RWPE2 (cell line): ENCODE measurements at regions not wholly inside any gene's neighbourhood (a gene's known extent, or its start where the extent isn't known, plus 50 kb on each side); places are given as distances from the start of the nearest gene placed in this dataset.
"Not testable (repeated sequence)": the region's sequence is repeated elsewhere in the genome, so short reads cannot be mapped to it uniquely, and the experiment has no call there.

ENCODE experiments used
- ATAC-seq: fragments of 200-7000 bp; cut with Tn5 transposase; 3 replicates; pipeline ENCODE4 v1.9.1; 2021; ENCODE audit warnings: low read depth
- DNase-seq: peaks from one replicate; pipeline ENCODE4 v3.0.0-alpha.2; 2020; ENCODE audit warnings: low spot score
- H3K27ac ChIP-seq: fragments of 450-650 bp; 2 replicates; pipeline ENCODE4 v1.5.1; 2017; ENCODE audit warnings: mild to moderate bottlenecking; ENCODE audit not compliant: poor library complexity, severe bottlenecking
- H3K27me3 ChIP-seq: fragments of 250-450 bp; sonication (Bioruptor Pico); 2 replicates; pipeline ENCODE4 v1.5.1; 2021; ENCODE audit warnings: mild to moderate bottlenecking, moderate library complexity; ENCODE audit not compliant: insufficient read depth, poor library complexity, severe bottlenecking
- H3K36me3 ChIP-seq: fragments of 250-450 bp; sonication (Bioruptor Pico); 2 replicates; pipeline ENCODE4 v1.5.1; 2020; ENCODE audit warnings: low read depth, mild to moderate bottlenecking, moderate library complexity
- H3K4me1 ChIP-seq: fragments of 250-450 bp; sonication (Bioruptor Pico); 2 replicates; pipeline ENCODE4 v1.5.1; 2021; ENCODE audit warnings: mild to moderate bottlenecking, moderate library complexity; ENCODE audit not compliant: insufficient read depth, poor library complexity, severe bottlenecking
- H3K4me3 ChIP-seq: fragments of 250-450 bp; sonication (Bioruptor Pico); 2 replicates; pipeline ENCODE4 v1.5.1; 2021; ENCODE audit warnings: mild to moderate bottlenecking, moderate library complexity; ENCODE audit not compliant: severe bottlenecking
- H3K9me3 ChIP-seq: fragments of 250-450 bp; sonication (Bioruptor Pico); 2 replicates; pipeline ENCODE4 v1.5.1; 2021; ENCODE audit warnings: mild to moderate bottlenecking, moderate library complexity; ENCODE audit not compliant: severe bottlenecking
- TF ChIP-seq, protein P1 (sequence below): fragments of 450-650 bp; IDR thresholded peaks from one replicate; pipeline ENCODE4 v1.5.1; 2017; ENCODE audit warnings: mild to moderate bottlenecking, moderate library complexity; ENCODE audit not compliant: poor library complexity, severe bottlenecking

DNA sequence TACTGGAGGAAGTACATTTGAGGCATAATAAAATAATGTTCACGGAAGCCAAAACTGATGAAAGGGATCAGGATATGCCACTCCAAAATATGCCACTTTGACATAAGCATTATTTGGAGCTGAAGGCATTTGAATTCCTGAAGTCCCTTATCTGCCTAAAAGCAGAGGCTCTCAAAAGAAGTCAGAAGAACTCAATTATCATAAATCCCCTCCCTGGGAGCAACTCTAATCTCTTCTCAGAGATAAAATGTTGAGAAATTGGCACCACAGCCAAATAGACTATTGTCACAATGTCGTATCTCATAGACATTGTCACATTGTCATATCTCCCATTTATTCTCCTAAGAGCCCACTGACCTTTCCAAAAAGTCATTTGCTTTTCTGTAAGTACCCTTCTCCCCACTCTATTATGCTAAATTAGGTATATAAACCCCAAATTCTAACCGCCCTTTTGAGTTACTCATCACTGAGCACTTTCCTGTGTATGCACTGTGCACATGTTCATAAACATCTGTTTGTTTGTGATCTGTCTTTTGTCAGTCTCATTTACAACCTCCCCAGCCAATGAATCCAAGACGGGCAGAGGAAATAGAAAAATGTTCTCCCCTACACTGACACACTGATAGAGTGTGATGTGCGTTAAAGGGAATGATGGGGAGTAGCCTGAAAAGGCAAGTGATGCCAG, 78.5 kb upstream of the NAF1 start:
- Histone ChIP-seq H3K27ac (no peak overlapping the region), H3K4me3 (no peak overlapping the region), H3K27me3 (no peaks in the 10 kb centered on the region), H3K36me3 (no peaks in the 10 kb centered on the region), H3K9me3 (no peaks in the 10 kb centered on the region), H3K4me1 (no peaks in the 10 kb centered on the region)
- TF ChIP-seq, protein P1, sequence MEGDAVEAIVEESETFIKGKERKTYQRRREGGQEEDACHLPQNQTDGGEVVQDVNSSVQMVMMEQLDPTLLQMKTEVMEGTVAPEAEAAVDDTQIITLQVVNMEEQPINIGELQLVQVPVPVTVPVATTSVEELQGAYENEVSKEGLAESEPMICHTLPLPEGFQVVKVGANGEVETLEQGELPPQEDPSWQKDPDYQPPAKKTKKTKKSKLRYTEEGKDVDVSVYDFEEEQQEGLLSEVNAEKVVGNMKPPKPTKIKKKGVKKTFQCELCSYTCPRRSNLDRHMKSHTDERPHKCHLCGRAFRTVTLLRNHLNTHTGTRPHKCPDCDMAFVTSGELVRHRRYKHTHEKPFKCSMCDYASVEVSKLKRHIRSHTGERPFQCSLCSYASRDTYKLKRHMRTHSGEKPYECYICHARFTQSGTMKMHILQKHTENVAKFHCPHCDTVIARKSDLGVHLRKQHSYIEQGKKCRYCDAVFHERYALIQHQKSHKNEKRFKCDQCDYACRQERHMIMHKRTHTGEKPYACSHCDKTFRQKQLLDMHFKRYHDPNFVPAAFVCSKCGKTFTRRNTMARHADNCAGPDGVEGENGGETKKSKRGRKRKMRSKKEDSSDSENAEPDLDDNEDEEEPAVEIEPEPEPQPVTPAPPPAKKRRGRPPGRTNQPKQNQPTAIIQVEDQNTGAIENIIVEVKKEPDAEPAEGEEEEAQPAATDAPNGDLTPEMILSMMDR, result no peak
- no peak for DNase-seq
- no peak for ATAC-seq

DNA sequence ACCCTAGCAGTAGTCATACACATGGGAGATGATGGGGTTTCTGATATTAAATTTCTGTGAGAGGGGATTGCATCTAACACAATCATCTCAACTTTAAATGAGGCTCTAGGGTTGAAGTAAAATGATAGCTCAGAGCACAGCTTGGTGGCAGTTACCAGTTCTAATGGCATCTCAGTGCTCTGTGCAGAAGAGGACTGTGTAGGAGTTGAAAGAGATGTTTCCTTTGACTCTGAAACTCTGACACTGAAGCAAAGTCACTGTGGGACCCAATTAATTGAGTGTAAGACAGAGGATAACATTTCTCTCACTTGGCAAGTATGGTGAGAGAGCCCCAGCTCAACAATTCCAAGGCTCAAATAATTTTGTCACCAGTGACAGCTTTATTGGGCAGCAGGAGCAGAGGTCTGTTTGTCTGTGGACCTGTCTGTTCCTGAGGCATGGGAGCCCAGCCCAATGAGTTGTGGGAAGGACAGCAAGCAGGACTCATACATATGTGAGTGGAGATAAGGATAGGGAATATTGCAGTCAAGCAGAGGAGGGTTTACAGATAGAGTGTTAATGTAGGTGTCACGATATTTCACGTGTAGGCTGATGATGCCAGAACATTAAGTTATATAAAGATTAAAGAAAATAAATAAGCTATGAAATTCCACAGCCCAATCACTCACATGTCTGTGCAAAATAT, 76.7 kb upstream of the NAF1 start:
- ATAC-seq (no peak), DNase-seq (no peak)
- H3K36me3 ChIP-seq, result no peaks in the 10 kb centered on the region
- H3K4me1 ChIP-seq, result no peaks in the 10 kb centered on the region
- H3K9me3 ChIP-seq, result no peaks in the 10 kb centered on the region
- TF ChIP-seq, protein P1, result no peak
- no peaks in the 10 kb centered on the region for H3K27me3 ChIP-seq
- no peak overlapping the region for H3K4me3 ChIP-seq
- no peak overlapping the region for H3K27ac ChIP-seq

DNA sequence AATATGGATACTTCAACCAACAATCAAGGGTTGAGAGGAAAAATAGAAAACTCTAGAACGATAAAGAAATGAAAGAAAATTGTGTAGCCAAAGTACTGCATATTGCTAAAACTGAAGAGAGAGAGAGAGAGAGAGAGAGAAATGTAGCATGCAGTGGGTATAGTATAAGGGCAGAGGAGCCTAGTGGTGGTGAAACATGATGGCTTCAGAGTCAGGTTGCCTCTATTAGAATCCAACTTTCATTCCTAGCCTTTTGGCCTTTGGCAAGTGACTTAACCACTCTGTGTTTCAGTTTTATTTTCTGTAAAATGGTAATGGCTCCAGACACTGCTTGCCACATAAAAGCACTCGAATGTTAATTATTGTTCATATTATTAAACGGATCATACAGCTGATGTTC, 71.2 kb upstream of the NAF1 start:
- no peak for DNase-seq
- no peaks in the 10 kb centered on the region for H3K27me3 ChIP-seq
- TF ChIP-seq, protein P1, result no peak
- no peaks in the 10 kb centered on the region for H3K9me3 ChIP-seq
- no peak for ATAC-seq
- H3K36me3 ChIP-seq, result no peaks in the 10 kb centered on the region
- no peak overlapping the region for H3K27ac ChIP-seq
- H3K4me1 ChIP-seq, result no peaks in the 10 kb centered on the region
- no peak overlapping the region for H3K4me3 ChIP-seq

DNA sequence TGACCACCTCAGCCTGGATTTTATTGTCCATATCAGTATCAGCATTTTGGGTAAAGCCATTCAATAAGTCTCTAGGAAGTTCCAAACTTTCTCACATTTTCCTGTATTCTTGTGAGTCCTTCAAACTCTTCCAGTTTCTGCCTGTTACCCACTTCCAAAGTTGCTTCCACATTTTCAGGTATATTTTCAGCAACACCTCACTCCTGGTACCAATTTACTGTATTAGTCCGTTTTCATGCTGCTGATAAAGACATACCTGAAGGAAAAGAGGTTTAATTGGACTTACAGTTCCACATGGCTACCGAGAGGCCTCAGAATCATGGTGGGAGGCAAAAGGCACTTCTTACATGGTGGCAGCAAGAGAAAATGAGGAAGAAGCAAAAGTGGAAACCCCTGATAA, 69.7 kb upstream of the NAF1 start:
- not testable (repeated sequence) for H3K4me3 ChIP-seq, H3K36me3 ChIP-seq, ATAC-seq, DNase-seq, H3K27ac ChIP-seq, H3K9me3 ChIP-seq, H3K4me1 ChIP-seq, H3K27me3 ChIP-seq

DNA sequence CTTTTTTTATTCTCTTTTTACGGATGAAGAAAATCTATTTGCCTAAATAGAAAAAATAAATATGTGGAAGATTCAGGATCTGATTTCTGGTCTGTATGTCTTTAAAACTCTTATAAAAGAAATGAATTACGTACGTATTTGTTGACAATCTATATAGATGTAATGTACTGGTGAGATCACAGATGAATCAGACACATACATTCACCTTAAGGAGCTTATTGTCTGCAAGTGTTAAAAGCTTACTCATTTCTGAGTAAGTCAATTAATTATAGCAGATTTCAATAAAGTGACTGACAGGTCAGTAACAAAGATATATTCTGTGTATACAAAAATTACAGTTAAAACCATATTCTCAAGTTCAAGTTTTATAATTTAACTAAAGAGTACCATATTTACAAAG, 66.6 kb upstream of the NAF1 start:
- H3K27ac ChIP-seq, result no peak overlapping the region
- no peaks in the 10 kb centered on the region for H3K36me3 ChIP-seq
- TF ChIP-seq, protein P1, result no peak

More for the DNA sequence above, 66.6 kb upstream of the NAF1 start:
- Histone ChIP-seq H3K4me3 (no peak overlapping the region), H3K4me1 (no peaks in the 10 kb centered on the region), H3K9me3 (no peaks in the 10 kb centered on the region), H3K27me3 (no peaks in the 10 kb centered on the region)
- ATAC-seq (no peak), DNase-seq (no peak)
